ENCODE measurements at regions not wholly inside any gene's neighbourhood (a gene's known extent, or its start where the extent isn't known, plus 50 kb on each side); places are given as distances from the start of the nearest gene placed in this dataset.

GRCh38 chr1:199308349-199308846 lies 669.6 kb downstream of the PTPRC start:
- TF ChIP-seq CTCF (IDR thresholded peaks at IDR 0.05) (no peak), POLR2AphosphoS5 (IDR thresholded peaks at IDR 0.05) (no peak), POLR2A (IDR thresholded peaks at IDR 0.05) (no peak), EP300 (IDR thresholded peaks at IDR 0.05) (no peak)

All from suprapubic skin (tissue), 4 donors.